Heart left ventricle (tissue), 13 donors: ENCODE measurements at regions not wholly inside any gene's neighbourhood (a gene's known extent, or its start where the extent isn't known, plus 50 kb on each side); places are given as distances from the start of the nearest gene placed in this dataset.

Experiments used
- POLR2A ChIP-seq, 2 donors: fragments of 450-650 bp; IDR thresholded peaks; one replicate each; pipeline ENCODE4 v1.6.1; 2017; ENCODE audit warnings: antibody characterized with exemption in 2 of 2, mild to moderate bottlenecking in 2 of 2, moderate library complexity in 2 of 2
- TF ChIP-seq, protein P1 (sequence below), 12 donors: fragments of 200-600 bp; sonication (generic) in 4 of 12; IDR thresholded peaks; one replicate each; pipeline versions ENCODE4 v1.5.0 to v1.8.0; 2018 to 2022; ENCODE audit warnings: antibody characterized with exemption in 12 of 12, mild to moderate bottlenecking in 5 of 12
- donor health status: ischemic (EF 13 %, LVEDD 7.1; RV severe dilation, severe dysfunction).
- donor health status: DM: no; HTN: yes; CAD: no.
- donor health status: DM: no; HTN: no; CAD: no.
- donor health status: ischemic (EF 25% LVEDD 6.9; RV normal size, moderate dysfunction).
- donor health status: ischemic (EF 25% LVEDD 5.7; RV mildly dilated, moderate dysfunction).
- donor health status: ischemic (EF 35%, LVEDD 5.7; RV mildly dilated, moderate dysfunction).
- donor health status: nonischemic (EF 11% LVEDD 7.7; RV severe dilation, severe dysfunction).
- donor health status: DM: yes; HTN: yes; CAD: no.
- donor health status: PGD.
- donor health status: ischemic (EF 29% LVEDD 5.4; RV normal size, mild dysfunction).
- donor health status: nonischemic (EF 23%, LVEDD 6.1; RV moderate dilation, normal function).

DNA sequence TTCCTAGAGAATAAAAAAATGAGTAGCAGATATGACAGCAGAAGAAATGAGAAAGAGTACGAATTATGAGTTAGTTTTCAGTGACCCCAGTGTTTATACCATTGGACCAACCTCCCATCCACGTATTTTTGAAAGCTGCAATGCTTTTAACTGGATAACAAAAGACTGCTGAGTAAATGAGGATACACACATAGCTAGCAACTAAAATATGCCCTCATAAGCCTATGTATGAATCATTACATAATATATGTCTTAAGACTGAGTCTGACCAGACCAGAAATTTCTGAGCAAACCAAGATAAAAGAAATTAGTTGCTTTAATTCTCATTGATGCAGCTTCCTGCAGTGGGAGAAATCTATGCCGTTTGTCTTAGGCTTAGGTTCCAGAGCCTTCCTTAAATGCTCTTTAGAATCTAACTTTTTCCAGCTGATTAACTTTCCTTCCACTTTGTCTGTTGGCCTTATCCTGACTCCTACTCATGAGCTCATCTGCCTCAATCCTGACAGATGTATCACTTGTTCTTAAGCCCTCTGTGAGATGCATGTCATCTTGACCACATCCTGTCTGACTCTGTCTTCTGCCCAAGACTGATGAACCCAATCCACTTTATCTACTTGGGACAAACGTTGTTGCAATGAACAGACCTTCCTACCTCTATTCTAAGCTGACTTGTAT, 301.4 kb upstream of the AADAT start:
- TF ChIP-seq, protein P1, sequence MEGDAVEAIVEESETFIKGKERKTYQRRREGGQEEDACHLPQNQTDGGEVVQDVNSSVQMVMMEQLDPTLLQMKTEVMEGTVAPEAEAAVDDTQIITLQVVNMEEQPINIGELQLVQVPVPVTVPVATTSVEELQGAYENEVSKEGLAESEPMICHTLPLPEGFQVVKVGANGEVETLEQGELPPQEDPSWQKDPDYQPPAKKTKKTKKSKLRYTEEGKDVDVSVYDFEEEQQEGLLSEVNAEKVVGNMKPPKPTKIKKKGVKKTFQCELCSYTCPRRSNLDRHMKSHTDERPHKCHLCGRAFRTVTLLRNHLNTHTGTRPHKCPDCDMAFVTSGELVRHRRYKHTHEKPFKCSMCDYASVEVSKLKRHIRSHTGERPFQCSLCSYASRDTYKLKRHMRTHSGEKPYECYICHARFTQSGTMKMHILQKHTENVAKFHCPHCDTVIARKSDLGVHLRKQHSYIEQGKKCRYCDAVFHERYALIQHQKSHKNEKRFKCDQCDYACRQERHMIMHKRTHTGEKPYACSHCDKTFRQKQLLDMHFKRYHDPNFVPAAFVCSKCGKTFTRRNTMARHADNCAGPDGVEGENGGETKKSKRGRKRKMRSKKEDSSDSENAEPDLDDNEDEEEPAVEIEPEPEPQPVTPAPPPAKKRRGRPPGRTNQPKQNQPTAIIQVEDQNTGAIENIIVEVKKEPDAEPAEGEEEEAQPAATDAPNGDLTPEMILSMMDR (IDR thresholded peaks at IDR 0.05), result no peak
- no peak for TF ChIP-seq POLR2A (IDR thresholded peaks at IDR 0.05)
